HG02588 (cell line): ENCODE measurements at regions not wholly inside any gene's neighbourhood (a gene's known extent, or its start where the extent isn't known, plus 50 kb on each side); places are given as distances from the start of the nearest gene placed in this dataset.

Experiments
- ATAC-seq: cut with Tn5 transposase; IDR thresholded peaks from one replicate; pipeline ENCODE4 v1.9.1; 2021; ENCODE audit warnings: mild to moderate bottlenecking, moderate library complexity; ENCODE audit not compliant: unreplicated experiment

GRCh38 chr14:46788994-46789393 lies 137.4 kb upstream of the RPL10L start:
- ATAC-seq = no peak

GRCh38 chr14:46782281-46782680 lies 130.7 kb upstream of the RPL10L start:
- ATAC-seq = no peak

GRCh38 chr14:46769292-46769691 lies 117.7 kb upstream of the RPL10L start:
- peak; percentile 98 for ATAC-seq

GRCh38 chr14:46747001-46747652 lies 95.5 kb upstream of the RPL10L start:
- ATAC-seq = no peak

GRCh38 chr14:46734286-46734685 lies 82.7 kb upstream of the RPL10L start:
- ATAC-seq = no peak

GRCh38 chr14:46717211-46717610 lies 65.6 kb upstream of the RPL10L start:
- ATAC-seq = no peak
